ENCODE measurements at regions not wholly inside any gene's neighbourhood (a gene's known extent, or its start where the extent isn't known, plus 50 kb on each side); places are given as distances from the start of the nearest gene placed in this dataset.

DNA sequence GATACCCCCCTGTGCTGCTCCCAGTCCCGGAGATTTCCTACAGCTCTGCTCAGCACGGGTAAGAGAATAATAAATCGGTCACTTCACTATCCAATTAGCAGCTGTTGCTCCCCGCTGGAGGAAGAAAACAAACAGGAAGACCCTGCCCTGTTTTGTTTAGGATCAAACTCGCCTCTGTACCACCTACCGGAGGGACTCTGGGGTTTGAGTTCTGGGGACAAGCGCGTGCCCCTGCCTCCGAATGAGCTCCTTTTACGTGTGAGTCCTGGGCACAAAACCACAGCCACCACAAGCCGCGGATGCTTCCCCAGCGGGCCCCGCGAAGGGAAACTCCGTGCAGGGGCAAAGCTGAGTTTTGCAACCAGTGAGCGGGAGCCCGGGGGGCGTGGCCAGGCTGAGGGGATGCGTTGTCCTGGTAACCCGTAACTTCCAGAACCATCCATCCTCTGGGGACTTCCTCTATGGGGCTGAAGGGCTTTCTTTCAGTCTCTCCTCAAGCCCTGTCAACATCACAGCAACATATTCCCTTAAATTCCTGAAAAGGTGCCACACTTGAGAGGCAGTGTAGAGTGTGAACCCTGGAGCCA lies 315.7 kb upstream of the PROK2 start:
- Histone ChIP-seq H3K27me3 (replicated peaks; ENCODE audit: control insufficient read depth, insufficient read depth, low read length) (no peaks in the 10 kb centered on the region), H3K36me3 (ENCODE audit: control insufficient read depth, insufficient read depth, low read length) (no peaks in the 10 kb centered on the region), H3K4me3 (replicated peaks; ENCODE audit: low read depth, low read length) (peak overlapping the region; percentile 48)
- DNase-seq (ENCODE audit: extremely low read depth, insufficient read length): peak; percentile 91
- TF ChIP-seq, protein P1, sequence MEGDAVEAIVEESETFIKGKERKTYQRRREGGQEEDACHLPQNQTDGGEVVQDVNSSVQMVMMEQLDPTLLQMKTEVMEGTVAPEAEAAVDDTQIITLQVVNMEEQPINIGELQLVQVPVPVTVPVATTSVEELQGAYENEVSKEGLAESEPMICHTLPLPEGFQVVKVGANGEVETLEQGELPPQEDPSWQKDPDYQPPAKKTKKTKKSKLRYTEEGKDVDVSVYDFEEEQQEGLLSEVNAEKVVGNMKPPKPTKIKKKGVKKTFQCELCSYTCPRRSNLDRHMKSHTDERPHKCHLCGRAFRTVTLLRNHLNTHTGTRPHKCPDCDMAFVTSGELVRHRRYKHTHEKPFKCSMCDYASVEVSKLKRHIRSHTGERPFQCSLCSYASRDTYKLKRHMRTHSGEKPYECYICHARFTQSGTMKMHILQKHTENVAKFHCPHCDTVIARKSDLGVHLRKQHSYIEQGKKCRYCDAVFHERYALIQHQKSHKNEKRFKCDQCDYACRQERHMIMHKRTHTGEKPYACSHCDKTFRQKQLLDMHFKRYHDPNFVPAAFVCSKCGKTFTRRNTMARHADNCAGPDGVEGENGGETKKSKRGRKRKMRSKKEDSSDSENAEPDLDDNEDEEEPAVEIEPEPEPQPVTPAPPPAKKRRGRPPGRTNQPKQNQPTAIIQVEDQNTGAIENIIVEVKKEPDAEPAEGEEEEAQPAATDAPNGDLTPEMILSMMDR (IDR thresholded peaks at IDR 0.05; ENCODE audit: insufficient read depth, low read length, poor library complexity, severe bottlenecking): no peak

DNA sequence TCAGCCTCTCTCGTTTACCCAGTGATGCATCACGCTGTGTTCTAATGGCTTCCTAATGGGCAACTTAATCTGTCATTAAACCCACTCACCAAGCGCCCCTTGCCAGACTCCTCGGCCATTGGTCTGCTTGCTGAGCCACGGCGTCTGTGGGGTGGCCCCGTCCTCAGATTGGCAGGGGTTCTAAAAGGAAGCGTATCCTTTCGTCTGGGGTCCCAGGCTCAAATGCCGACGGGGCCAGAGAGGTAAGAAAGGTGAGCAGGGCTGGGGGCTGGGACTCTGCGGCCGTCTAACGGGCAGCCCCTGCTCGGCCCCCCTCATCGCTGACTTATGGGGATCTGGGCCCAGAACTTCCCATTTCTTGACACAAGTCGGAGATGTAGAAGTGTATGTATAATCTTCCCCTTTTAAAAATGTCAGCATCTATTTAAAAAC lies 315.1 kb upstream of the PROK2 start:
- H3K36me3 ChIP-seq (ENCODE audit: control insufficient read depth, insufficient read depth, low read length): no peaks in the 10 kb centered on the region
- peak overlapping the region; percentile 48 for H3K4me3 ChIP-seq (replicated peaks; ENCODE audit: low read depth, low read length)
- no peaks in the 10 kb centered on the region for H3K27me3 ChIP-seq (replicated peaks; ENCODE audit: control insufficient read depth, insufficient read depth, low read length)
- peak; percentile 63 for DNase-seq (ENCODE audit: extremely low read depth, insufficient read length)
- TF ChIP-seq, protein P1 (IDR thresholded peaks at IDR 0.05; ENCODE audit: insufficient read depth, low read length, poor library complexity, severe bottlenecking): no peak

DNA sequence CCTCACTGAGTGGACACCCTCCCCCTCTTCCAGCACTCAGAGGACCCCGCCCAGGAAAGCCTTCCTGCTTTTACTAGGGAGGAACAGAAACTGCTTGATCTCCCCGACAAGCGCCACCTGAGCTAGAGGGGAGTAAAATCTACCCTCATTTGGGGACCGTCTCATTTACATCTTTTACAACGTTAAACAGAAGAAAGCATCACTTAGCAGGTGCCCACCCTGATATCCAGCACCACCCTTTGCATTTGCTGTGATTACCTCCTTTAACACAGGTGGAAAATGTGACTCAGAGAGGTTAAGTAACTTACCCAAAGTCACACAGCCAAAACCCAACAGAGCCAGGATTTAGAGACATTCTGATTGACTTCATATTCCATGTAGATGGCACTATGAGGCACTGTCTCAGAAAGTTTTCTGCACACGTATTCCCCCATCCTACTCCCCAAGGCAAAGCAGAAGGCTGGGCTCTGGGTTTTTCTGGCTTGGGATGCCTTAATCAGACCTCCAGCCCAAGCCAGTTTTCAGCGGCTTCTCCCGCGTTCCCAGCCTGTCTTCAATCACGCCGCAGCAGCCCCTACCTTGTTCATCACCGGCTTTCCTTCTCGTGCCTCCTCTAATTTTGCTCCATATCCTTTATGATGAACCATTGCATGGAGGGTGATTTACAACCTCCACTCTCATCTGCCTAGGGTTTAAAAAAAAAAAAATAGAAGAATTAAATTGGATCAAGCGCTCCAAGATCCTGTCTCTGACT lies 314.6 kb upstream of the PROK2 start:
- Histone ChIP-seq H3K27me3 (replicated peaks; ENCODE audit: control insufficient read depth, insufficient read depth, low read length) (no peaks in the 10 kb centered on the region), H3K36me3 (ENCODE audit: control insufficient read depth, insufficient read depth, low read length) (no peaks in the 10 kb centered on the region), H3K4me3 (replicated peaks; ENCODE audit: low read depth, low read length) (no peak overlapping the region)
- TF ChIP-seq, protein P1 (IDR thresholded peaks at IDR 0.05; ENCODE audit: insufficient read depth, low read length, poor library complexity, severe bottlenecking): no peak
- DNase-seq (ENCODE audit: extremely low read depth, insufficient read length): no peak

DNA sequence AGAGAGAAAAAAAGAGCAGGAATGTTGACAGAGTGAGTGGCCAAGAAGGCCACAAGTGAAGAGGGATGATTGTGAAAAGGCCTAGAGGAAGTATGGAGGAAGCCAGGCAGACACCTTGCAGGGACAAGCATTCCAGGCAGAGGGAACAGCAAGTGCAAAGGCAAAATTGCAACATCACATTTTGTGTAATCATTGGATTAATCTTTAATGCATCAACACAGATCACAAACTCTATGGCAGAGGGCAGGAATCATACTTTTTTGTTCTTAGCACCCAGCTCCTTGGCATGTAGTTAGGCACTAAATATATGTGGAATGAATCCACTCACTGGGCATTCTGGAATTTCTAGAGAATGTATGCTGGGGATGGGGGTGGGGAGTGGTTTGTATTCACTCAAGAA lies 312.1 kb upstream of the PROK2 start:
- Histone ChIP-seq H3K27me3 (replicated peaks; ENCODE audit: control insufficient read depth, insufficient read depth, low read length) (no peaks in the 10 kb centered on the region), H3K4me3 (replicated peaks; ENCODE audit: low read depth, low read length) (no peak overlapping the region), H3K36me3 (ENCODE audit: control insufficient read depth, insufficient read depth, low read length) (no peaks in the 10 kb centered on the region)
- TF ChIP-seq, protein P1 (IDR thresholded peaks at IDR 0.05; ENCODE audit: insufficient read depth, low read length, poor library complexity, severe bottlenecking): no peak
- DNase-seq (ENCODE audit: extremely low read depth, insufficient read length): no peak

DNA sequence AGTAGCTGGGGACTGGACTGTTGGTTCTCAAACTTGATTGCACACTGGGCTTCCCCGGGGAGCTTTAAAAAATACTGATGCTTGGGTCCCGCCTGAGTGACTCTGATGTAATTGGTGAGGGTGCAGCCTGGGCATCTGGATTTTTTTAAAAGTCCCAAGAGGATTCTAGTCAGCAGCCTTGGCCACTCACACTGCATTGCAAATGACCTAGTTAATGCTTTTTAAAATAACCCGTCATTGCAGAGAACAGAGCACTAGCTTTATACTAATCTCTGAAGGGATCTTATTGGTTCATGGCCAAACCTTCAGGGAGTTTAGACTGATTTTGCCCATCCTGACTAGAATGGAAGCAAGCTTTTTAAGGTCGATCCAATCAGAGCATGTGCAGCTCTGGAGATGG lies 310.6 kb upstream of the PROK2 start:
- DNase-seq (ENCODE audit: extremely low read depth, insufficient read length): no peak
- Histone ChIP-seq H3K4me3 (replicated peaks; ENCODE audit: low read depth, low read length) (no peak overlapping the region), H3K27me3 (replicated peaks; ENCODE audit: control insufficient read depth, insufficient read depth, low read length) (no peaks in the 10 kb centered on the region), H3K36me3 (ENCODE audit: control insufficient read depth, insufficient read depth, low read length) (no peaks in the 10 kb centered on the region)
- TF ChIP-seq, protein P1 (IDR thresholded peaks at IDR 0.05; ENCODE audit: insufficient read depth, low read length, poor library complexity, severe bottlenecking): no peak
